ENCODE measurements at regions not wholly inside any gene's neighbourhood (a gene's known extent, or its start where the extent isn't known, plus 50 kb on each side); places are given as distances from the start of the nearest gene placed in this dataset.

DNA sequence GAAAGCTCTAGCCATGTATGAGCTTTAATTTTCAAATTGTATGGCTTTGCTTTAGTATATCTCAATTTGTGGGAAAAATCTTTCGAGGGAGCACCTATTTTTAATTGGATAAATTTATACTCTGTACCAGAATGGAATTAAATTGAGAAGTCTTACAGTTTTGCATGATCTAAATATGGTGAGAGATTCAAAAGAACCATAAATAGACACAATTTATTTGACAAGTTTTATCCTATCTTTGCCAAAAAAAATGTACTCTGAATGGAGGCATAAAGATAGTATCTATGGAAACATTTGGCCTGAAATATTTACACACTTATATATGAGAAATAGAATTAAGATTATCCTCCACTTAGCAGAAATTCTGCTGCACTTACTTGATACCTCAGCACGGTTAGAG lies 238.4 kb downstream of the NDUFA10 start:
- WGBS (ENCODE audit: insufficient coverage, insufficient replicate concordance, low lambda C conversion rate, missing lambda C conversion rate): 3% methylated on average over 2 of the region's 2 CpGs
- intact Hi-C loops (cut with micrococcal nuclease; ENCODE audit: unreplicated experiment): no loop called here
- BruUV-seq (replicated peaks): no TSS peak
- Histone ChIP-seq H3K36me3 (ENCODE audit: control insufficient read depth in 2 of 2, insufficient read depth in 2 of 2, low read length in 1 of 2) (no peaks in the 10 kb centered on the region), H3K4me2 (ENCODE audit: control insufficient read depth, insufficient read depth) (no peak overlapping the region), H3K27me3 (replicated peaks in 1 of 2; ENCODE audit: control insufficient read depth in 2 of 2, insufficient read depth in 2 of 2, low read length in 1 of 2) (peaks cover 0 to 1% of the 10 kb centered on the region in 2 experiments; a peak in 2 of 4 replicates), H2AFZ (ENCODE audit: control insufficient read depth, low read depth, low read length) (no peak overlapping the region), H3K4me3 (no peak overlapping the region), H3K9ac (ENCODE audit: control insufficient read depth, insufficient read depth, low read length) (no peak overlapping the region), H3K9me3 (replicated peaks; ENCODE audit: control insufficient read depth, insufficient read depth, low read length) (no peaks in the 10 kb centered on the region; the same call in 2 of the 3 replicates), H3K79me2 (ENCODE audit: control insufficient read depth, insufficient read depth, low read length) (no peaks in the 10 kb centered on the region), H3K4me1 (ENCODE audit: control insufficient read depth, insufficient read depth, low read length) (no peaks in the 10 kb centered on the region), H3K27ac (ENCODE audit: control insufficient read depth, insufficient read depth) (no peak overlapping the region), H4K20me1 (ENCODE audit: control insufficient read depth, insufficient read depth) (no peaks in the 10 kb centered on the region)
- in situ Hi-C loops (cut with MboI): no loop called here
- TF ChIP-seq STAT3 (IDR thresholded peaks at IDR 0.05; ENCODE audit: low read depth, low read length) (no peak), SMC3 (IDR thresholded peaks at IDR 0.05; ENCODE audit: borderline replicate concordance, low read length) (no peak), DPF2 (IDR thresholded peaks at IDR 0.05) (no peak), CHD4 (IDR thresholded peaks at IDR 0.05) (no peak), ATF7 (IDR thresholded peaks at IDR 0.05; ENCODE audit: low read depth) (no peak), SMAD5 (IDR thresholded peaks at IDR 0.05; ENCODE audit: low read depth) (no peak), TBL1XR1 (IDR thresholded peaks at IDR 0.05; ENCODE audit: low read depth, low read length) (no peak)
- ChIA-PET CTCF (no interaction called here), RAD21 (ENCODE audit: unreplicated experiment) (no interaction called here), SMC1A (ENCODE audit: uncharacterized antibody, unreplicated experiment) (no interaction called here), POLR2A (no interaction called here)
- ATAC-seq: no peak
- no peak for DNase-seq (ENCODE audit: low read depth, low spot score)
- no peak for FAIRE-seq

DNA sequence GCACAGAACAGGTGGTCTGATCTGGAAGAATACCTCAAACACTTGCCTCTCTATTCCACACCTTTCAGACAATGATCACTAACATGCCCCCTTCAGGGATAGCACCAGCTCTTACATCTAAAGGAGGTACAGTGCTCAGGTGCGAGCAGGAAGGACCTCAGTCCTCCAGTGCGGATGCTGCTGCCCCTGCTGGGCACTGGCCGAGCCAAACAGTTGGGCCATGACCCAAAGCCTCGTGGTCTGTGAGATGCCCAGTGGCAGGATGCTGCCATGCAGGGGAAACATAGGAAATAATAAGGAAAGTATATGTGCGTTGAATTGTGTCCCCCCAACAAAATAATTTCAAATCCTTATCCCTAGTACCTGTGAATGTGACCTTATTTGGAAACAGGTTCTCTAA lies 243.7 kb downstream of the NDUFA10 start:
- H3K9ac ChIP-seq (ENCODE audit: control insufficient read depth, insufficient read depth, low read length): no peak overlapping the region
- H3K4me3 ChIP-seq: no peak overlapping the region
- no peak overlapping the region for H3K27ac ChIP-seq (ENCODE audit: control insufficient read depth, insufficient read depth)
- H3K36me3 ChIP-seq (ENCODE audit: control insufficient read depth in 2 of 2, insufficient read depth in 2 of 2, low read length in 1 of 2): no peaks in the 10 kb centered on the region
- ATAC-seq (no peak), FAIRE-seq (no peak), DNase-seq (ENCODE audit: low read depth, low spot score) (no peak)
- in situ Hi-C loops (cut with MboI) (no loop called here), intact Hi-C loops (cut with micrococcal nuclease; ENCODE audit: unreplicated experiment) (no loop called here)
- no peaks in the 10 kb centered on the region for H3K79me2 ChIP-seq (ENCODE audit: control insufficient read depth, insufficient read depth, low read length)
- BruUV-seq (replicated peaks): no TSS peak
- ChIA-PET CTCF (no interaction called here), RAD21 (ENCODE audit: unreplicated experiment) (no interaction called here), SMC1A (ENCODE audit: uncharacterized antibody, unreplicated experiment) (no interaction called here), POLR2A (no interaction called here)
- no peaks in the 10 kb centered on the region for H4K20me1 ChIP-seq (ENCODE audit: control insufficient read depth, insufficient read depth)
- no peak overlapping the region for H2AFZ ChIP-seq (ENCODE audit: control insufficient read depth, low read depth, low read length)
- H3K4me1 ChIP-seq (ENCODE audit: control insufficient read depth, insufficient read depth, low read length): no peaks in the 10 kb centered on the region
- 28% methylated on average over 5 of the region's 5 CpGs for WGBS (ENCODE audit: insufficient coverage, insufficient replicate concordance, low lambda C conversion rate, missing lambda C conversion rate)
- no peaks in the 10 kb centered on the region; a peak in 2 of 4 replicates for H3K27me3 ChIP-seq (replicated peaks in 1 of 2; ENCODE audit: control insufficient read depth in 2 of 2, insufficient read depth in 2 of 2, low read length in 1 of 2)
- no peak overlapping the region for H3K4me2 ChIP-seq (ENCODE audit: control insufficient read depth, insufficient read depth)
- no peaks in the 10 kb centered on the region; the same call in 2 of the 3 replicates for H3K9me3 ChIP-seq (replicated peaks; ENCODE audit: control insufficient read depth, insufficient read depth, low read length)
- TF ChIP-seq, protein P1, sequence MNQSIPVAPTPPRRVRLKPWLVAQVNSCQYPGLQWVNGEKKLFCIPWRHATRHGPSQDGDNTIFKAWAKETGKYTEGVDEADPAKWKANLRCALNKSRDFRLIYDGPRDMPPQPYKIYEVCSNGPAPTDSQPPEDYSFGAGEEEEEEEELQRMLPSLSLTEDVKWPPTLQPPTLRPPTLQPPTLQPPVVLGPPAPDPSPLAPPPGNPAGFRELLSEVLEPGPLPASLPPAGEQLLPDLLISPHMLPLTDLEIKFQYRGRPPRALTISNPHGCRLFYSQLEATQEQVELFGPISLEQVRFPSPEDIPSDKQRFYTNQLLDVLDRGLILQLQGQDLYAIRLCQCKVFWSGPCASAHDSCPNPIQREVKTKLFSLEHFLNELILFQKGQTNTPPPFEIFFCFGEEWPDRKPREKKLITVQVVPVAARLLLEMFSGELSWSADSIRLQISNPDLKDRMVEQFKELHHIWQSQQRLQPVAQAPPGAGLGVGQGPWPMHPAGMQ (IDR thresholded peaks at IDR 0.05; ENCODE audit: borderline replicate concordance): no peak
- TF ChIP-seq SREBF2 (IDR thresholded peaks at IDR 0.05; ENCODE audit: low read length) (no peak), PML (IDR thresholded peaks at IDR 0.05; ENCODE audit: low read length) (no peak), CEBPB (IDR thresholded peaks at IDR 0.05; ENCODE audit: borderline replicate concordance in 1 of 2, low read depth in 2 of 2, low read length in 2 of 2) (no peak), IKZF1 (conservative IDR thresholded peaks at IDR 0.05) (no peak), SMAD5 (IDR thresholded peaks at IDR 0.05; ENCODE audit: low read depth) (no peak)
- TF ChIP-seq, protein P2, sequence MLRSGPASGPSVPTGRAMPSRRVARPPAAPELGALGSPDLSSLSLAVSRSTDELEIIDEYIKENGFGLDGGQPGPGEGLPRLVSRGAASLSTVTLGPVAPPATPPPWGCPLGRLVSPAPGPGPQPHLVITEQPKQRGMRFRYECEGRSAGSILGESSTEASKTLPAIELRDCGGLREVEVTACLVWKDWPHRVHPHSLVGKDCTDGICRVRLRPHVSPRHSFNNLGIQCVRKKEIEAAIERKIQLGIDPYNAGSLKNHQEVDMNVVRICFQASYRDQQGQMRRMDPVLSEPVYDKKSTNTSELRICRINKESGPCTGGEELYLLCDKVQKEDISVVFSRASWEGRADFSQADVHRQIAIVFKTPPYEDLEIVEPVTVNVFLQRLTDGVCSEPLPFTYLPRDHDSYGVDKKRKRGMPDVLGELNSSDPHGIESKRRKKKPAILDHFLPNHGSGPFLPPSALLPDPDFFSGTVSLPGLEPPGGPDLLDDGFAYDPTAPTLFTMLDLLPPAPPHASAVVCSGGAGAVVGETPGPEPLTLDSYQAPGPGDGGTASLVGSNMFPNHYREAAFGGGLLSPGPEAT (IDR thresholded peaks at IDR 0.05; ENCODE audit: low read depth): no peak
- TF ChIP-seq, protein P3, sequence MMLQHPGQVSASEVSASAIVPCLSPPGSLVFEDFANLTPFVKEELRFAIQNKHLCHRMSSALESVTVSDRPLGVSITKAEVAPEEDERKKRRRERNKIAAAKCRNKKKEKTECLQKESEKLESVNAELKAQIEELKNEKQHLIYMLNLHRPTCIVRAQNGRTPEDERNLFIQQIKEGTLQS (IDR thresholded peaks at IDR 0.05; ENCODE audit: borderline replicate concordance, extremely low read depth, low read depth, low read length): no peak

All from GM12878 (cell line).